SK-N-SH treated with all-trans-retinoic acid at 6 μM for 48 hours (cell line): ENCODE measurements at regions not wholly inside any gene's neighbourhood (a gene's known extent, or its start where the extent isn't known, plus 50 kb on each side); places are given as distances from the start of the nearest gene placed in this dataset.

Source experiments
- ARNTL ChIP-seq: fragments of 450-650 bp; formaldehyde crosslinking; IDR thresholded peaks from 2 replicates; pipeline ENCODE4 v1.5.0; 2020; ENCODE audit warnings: low read depth, mild to moderate bottlenecking, moderate library complexity, borderline replicate concordance
- CREB5 ChIP-seq: fragments of 250-450 bp; sonication (Bioruptor Pico); IDR thresholded peaks from 2 replicates; pipeline ENCODE4 v1.5.1; 2020; ENCODE audit warnings: low read depth, mild to moderate bottlenecking, moderate library complexity
- CSDC2 ChIP-seq: fragments of 250-450 bp; sonication (Bioruptor Pico); IDR thresholded peaks from 2 replicates; pipeline ENCODE4 v1.5.0; 2020; ENCODE audit warnings: mild to moderate bottlenecking, moderate library complexity
- CSRNP3 ChIP-seq: fragments of 250-450 bp; sonication (Bioruptor Pico); IDR thresholded peaks from 2 replicates; pipeline ENCODE4 v1.5.1; 2021; ENCODE audit warnings: mild to moderate bottlenecking, moderate library complexity
- ISL1 ChIP-seq: fragments of 250-450 bp; sonication (Bioruptor Pico); IDR thresholded peaks from 2 replicates; pipeline ENCODE4 v2.1.2; 2022; ENCODE audit warnings: mild to moderate bottlenecking, moderate library complexity
- PATZ1 ChIP-seq: fragments of 250-450 bp; sonication (Bioruptor Pico); IDR thresholded peaks from 2 replicates; pipeline ENCODE4 v1.8.0; 2020; ENCODE audit warnings: mild to moderate bottlenecking, moderate library complexity, borderline replicate concordance
- PPARA ChIP-seq: fragments of 250-450 bp; sonication (Bioruptor Pico); IDR thresholded peaks from 2 replicates; pipeline ENCODE4 v1.5.0; 2020; ENCODE audit warnings: mild to moderate bottlenecking, borderline replicate concordance
- RARB ChIP-seq: fragments of 250-450 bp; sonication (Bioruptor Pico); IDR thresholded peaks from 2 replicates; pipeline ENCODE4 v1.8.0; 2021; ENCODE audit warnings: mild to moderate bottlenecking, moderate library complexity
- SNAI2 ChIP-seq: fragments of 250-450 bp; sonication (Bioruptor Pico); IDR thresholded peaks from 2 replicates; pipeline ENCODE4 v1.5.0; 2020; ENCODE audit warnings: mild to moderate bottlenecking, moderate library complexity
- TCF4 ChIP-seq: fragments of 250-450 bp; sonication (Bioruptor Pico); IDR thresholded peaks from 2 replicates; pipeline ENCODE4 v1.8.0; 2021; ENCODE audit warnings: mild to moderate bottlenecking, moderate library complexity, borderline replicate concordance
- TOX ChIP-seq: fragments of 250-450 bp; sonication (Bioruptor Pico); IDR thresholded peaks from 2 replicates; pipeline ENCODE4 v1.8.0; 2021; ENCODE audit warnings: mild to moderate bottlenecking, moderate library complexity, borderline replicate concordance
- TSHZ2 ChIP-seq: fragments of 250-450 bp; sonication (Bioruptor Pico); IDR thresholded peaks from 2 replicates; pipeline ENCODE4 v1.5.0; 2020; ENCODE audit warnings: mild to moderate bottlenecking, moderate library complexity
- ZFP3 ChIP-seq: fragments of 250-450 bp; sonication (Bioruptor Pico); IDR thresholded peaks from 2 replicates; pipeline ENCODE4 v1.5.0; 2020; ENCODE audit warnings: mild to moderate bottlenecking, moderate library complexity
- ZFP30 ChIP-seq: fragments of 450-650 bp; formaldehyde crosslinking; IDR thresholded peaks from 2 replicates; pipeline ENCODE4 v1.5.0; 2022; ENCODE audit warnings: mild to moderate bottlenecking, moderate library complexity

- TF ChIP-seq CSDC2 (CRISPR knock-in tag) (no peak), ZFP3 (CRISPR knock-in tag) (no peak), PATZ1 (CRISPR knock-in tag) (no peak), RARB (no peak), TSHZ2 (CRISPR knock-in tag) (no peak), CSRNP3 (CRISPR knock-in tag) (no peak), ZFP30 (CRISPR knock-in tag) (no peak), CREB5 (CRISPR knock-in tag) (no peak), ARNTL (CRISPR knock-in tag) (no peak), PPARA (no peak), TOX (no peak), TCF4 (CRISPR knock-in tag) (no peak), SNAI2 (no peak), ISL1 (CRISPR knock-in tag) (no peak)
Observed at GRCh38 chr4:38315286-38315685, 348.7 kb upstream of the KLF3 start.
